IMR-90 (cell line): ENCODE measurements at regions not wholly inside any gene's neighbourhood (a gene's known extent, or its start where the extent isn't known, plus 50 kb on each side); places are given as distances from the start of the nearest gene placed in this dataset.

ENCODE experiments used
- BHLHE40 ChIP-seq: fragments of 150-350 bp; IDR thresholded peaks from 2 replicates; pipeline ENCODE4 v1.6.1; 2016; ENCODE audit warnings: mild to moderate bottlenecking, low read depth, low read length
- CEBPB ChIP-seq: IDR thresholded peaks from 2 replicates; pipeline ENCODE4 v1.6.1; 2012; ENCODE audit warnings: low read depth, low read length, improper control_type of control experiment
- FOS ChIP-seq: fragments of 150-350 bp; IDR thresholded peaks from 2 replicates; pipeline ENCODE4 v1.6.1; 2016; ENCODE audit warnings: low read depth, low read length
- MXI1 ChIP-seq: IDR thresholded peaks from 2 replicates; pipeline ENCODE4 v1.6.1; 2012; ENCODE audit warnings: low read depth, mild to moderate bottlenecking, low read length, moderate library complexity, borderline replicate concordance
- POLR2A ChIP-seq: IDR thresholded peaks from 2 replicates; pipeline ENCODE4 v1.6.1; 2012; ENCODE audit warnings: mild to moderate bottlenecking, low read depth, low read length
- RAD21 ChIP-seq: IDR thresholded peaks from 2 replicates; pipeline ENCODE4 v1.6.1; 2012; ENCODE audit warnings: low read length, improper control_type of control experiment
- RFX5 ChIP-seq: IDR thresholded peaks from 2 replicates; pipeline ENCODE4 v1.8.0; 2012; ENCODE audit warnings: low read depth, mild to moderate bottlenecking, low read length, moderate library complexity
- SMC3 ChIP-seq: fragments of 150-350 bp; IDR thresholded peaks from 2 replicates; pipeline ENCODE4 v1.6.1; 2016; ENCODE audit warnings: low read depth, mild to moderate bottlenecking, antibody characterized with exemption, low read length, moderate library complexity
- TF ChIP-seq, protein P1 (sequence below): conservative IDR thresholded peaks from 2 replicates; pipeline ENCODE4 v1.5.1; 2012; ENCODE audit warnings: mild to moderate bottlenecking, low read depth, low read length, improper control_type of control experiment
- TF ChIP-seq, protein P2 (sequence below): fragments of 150-350 bp; IDR thresholded peaks from 2 replicates; pipeline ENCODE4 v1.6.1; 2017; ENCODE audit warnings: mild to moderate bottlenecking, antibody characterized with exemption, low read length, low read depth

DNA sequence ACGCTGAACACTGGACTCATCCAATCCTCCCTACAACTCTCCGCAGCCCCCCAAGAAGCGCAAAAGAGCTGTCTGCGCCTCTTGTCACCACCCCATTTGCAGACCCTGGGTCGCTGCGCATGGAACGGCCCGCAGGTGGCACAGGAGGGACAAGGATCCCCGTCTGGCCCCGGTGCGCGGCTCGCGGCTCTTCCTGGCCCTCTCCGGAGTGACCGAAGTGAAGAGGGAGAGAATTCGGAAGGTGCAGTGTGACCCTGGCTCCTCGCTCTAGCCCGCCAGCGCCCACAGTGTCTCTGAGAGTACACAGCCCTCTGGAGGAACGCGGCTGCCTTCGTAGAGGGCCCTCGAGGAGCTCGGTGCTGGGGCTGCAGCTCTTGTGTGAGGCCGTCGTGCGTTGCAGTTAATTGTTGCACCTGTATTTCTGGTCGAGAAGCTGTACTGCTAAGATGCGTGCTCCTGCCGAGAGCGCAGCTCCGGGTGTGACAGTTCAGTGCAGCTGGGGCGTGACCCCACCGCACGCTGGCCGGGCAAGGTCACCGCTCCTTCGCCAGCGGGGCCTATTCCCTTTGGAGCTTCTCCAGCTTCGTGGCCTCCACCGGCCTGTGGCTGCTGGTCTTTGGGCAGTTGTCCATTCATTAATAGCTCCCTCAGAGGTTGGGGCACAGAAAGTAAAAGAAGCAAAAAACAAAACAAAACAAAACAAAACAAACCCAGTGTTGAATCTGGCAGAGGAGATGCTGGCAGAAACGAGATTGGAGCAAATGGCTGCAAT, 119.0 kb downstream of the SEC23IP start:
- TF ChIP-seq, protein P1, sequence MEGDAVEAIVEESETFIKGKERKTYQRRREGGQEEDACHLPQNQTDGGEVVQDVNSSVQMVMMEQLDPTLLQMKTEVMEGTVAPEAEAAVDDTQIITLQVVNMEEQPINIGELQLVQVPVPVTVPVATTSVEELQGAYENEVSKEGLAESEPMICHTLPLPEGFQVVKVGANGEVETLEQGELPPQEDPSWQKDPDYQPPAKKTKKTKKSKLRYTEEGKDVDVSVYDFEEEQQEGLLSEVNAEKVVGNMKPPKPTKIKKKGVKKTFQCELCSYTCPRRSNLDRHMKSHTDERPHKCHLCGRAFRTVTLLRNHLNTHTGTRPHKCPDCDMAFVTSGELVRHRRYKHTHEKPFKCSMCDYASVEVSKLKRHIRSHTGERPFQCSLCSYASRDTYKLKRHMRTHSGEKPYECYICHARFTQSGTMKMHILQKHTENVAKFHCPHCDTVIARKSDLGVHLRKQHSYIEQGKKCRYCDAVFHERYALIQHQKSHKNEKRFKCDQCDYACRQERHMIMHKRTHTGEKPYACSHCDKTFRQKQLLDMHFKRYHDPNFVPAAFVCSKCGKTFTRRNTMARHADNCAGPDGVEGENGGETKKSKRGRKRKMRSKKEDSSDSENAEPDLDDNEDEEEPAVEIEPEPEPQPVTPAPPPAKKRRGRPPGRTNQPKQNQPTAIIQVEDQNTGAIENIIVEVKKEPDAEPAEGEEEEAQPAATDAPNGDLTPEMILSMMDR, result no peak
- TF ChIP-seq SMC3 (no peak), FOS (no peak), RAD21 (no peak), POLR2A (no peak), RFX5 (no peak), MXI1 (no peak), CEBPB (no peak), BHLHE40 (no peak)
- TF ChIP-seq, protein P2, sequence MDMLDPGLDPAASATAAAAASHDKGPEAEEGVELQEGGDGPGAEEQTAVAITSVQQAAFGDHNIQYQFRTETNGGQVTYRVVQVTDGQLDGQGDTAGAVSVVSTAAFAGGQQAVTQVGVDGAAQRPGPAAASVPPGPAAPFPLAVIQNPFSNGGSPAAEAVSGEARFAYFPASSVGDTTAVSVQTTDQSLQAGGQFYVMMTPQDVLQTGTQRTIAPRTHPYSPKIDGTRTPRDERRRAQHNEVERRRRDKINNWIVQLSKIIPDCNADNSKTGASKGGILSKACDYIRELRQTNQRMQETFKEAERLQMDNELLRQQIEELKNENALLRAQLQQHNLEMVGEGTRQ, result no peak
